ENCODE measurements at regions not wholly inside any gene's neighbourhood (a gene's known extent, or its start where the extent isn't known, plus 50 kb on each side); places are given as distances from the start of the nearest gene placed in this dataset.

- TF ChIP-seq CTCF (IDR thresholded peaks at IDR 0.05) (no peak), POLR2AphosphoS5 (IDR thresholded peaks at IDR 0.05; ENCODE audit: insufficient read depth in 1 of 2, low read depth in 1 of 2) (no peak)
Observed at GRCh38 chr3:105013657-105014056, 353.1 kb upstream of the ALCAM start.
